ENCODE measurements at regions not wholly inside any gene's neighbourhood (a gene's known extent, or its start where the extent isn't known, plus 50 kb on each side); places are given as distances from the start of the nearest gene placed in this dataset.

- TF ChIP-seq POLR2A (IDR thresholded peaks at IDR 0.05) (no peak), CTCF (IDR thresholded peaks at IDR 0.05) (no peak), POLR2AphosphoS5 (IDR thresholded peaks at IDR 0.05) (no peak)
- no peaks in the 10 kb centered on the region for H3K4me1 ChIP-seq
- H3K4me3 ChIP-seq: no peak overlapping the region
- H3K27me3 ChIP-seq: no peaks in the 10 kb centered on the region
- no peak overlapping the region for H3K27ac ChIP-seq
- DNase-seq (ENCODE audit: low spot score in 2 of 2): no peak
- no peaks in the 10 kb centered on the region for H3K36me3 ChIP-seq
- intact Hi-C loops (cut with DNase I; ENCODE audit: low total_unique reads): no loop called here
- H3K9me3 ChIP-seq: no peaks in the 10 kb centered on the region
Measured at GRCh38 chr7:17134786-17135185, 163.7 kb upstream of the AHR start.

- Histone ChIP-seq H3K27me3 (no peaks in the 10 kb centered on the region), H3K36me3 (no peaks in the 10 kb centered on the region), H3K4me1 (no peaks in the 10 kb centered on the region), H3K9me3 (no peaks in the 10 kb centered on the region), H3K27ac (no peak overlapping the region), H3K4me3 (no peak overlapping the region)
- intact Hi-C loops (cut with DNase I; ENCODE audit: low total_unique reads): no loop called here
- TF ChIP-seq POLR2A (IDR thresholded peaks at IDR 0.05): no peak
- TF ChIP-seq CTCF (IDR thresholded peaks at IDR 0.05): no peak
- TF ChIP-seq POLR2AphosphoS5 (IDR thresholded peaks at IDR 0.05): no peak
- DNase-seq (ENCODE audit: low spot score in 2 of 2): no peak
Measured at GRCh38 chr7:17136126-17136525, 162.3 kb upstream of the AHR start.

GRCh38 chr7:17139081-17139480 lies 159.4 kb upstream of the AHR start:
- H3K36me3 ChIP-seq: no peaks in the 10 kb centered on the region
- H3K27me3 ChIP-seq: no peaks in the 10 kb centered on the region
- no peak for DNase-seq (ENCODE audit: low spot score in 2 of 2)
- TF ChIP-seq POLR2A (IDR thresholded peaks at IDR 0.05) (no peak), POLR2AphosphoS5 (IDR thresholded peaks at IDR 0.05) (no peak), CTCF (IDR thresholded peaks at IDR 0.05) (no peak)
- intact Hi-C loops (cut with DNase I; ENCODE audit: low total_unique reads): no loop called here
- no peaks in the 10 kb centered on the region for H3K9me3 ChIP-seq
- H3K4me1 ChIP-seq: peaks cover 0 to 3% of the 10 kb centered on the region in 2 donors
- H3K4me3 ChIP-seq: no peak overlapping the region
- no peak overlapping the region for H3K27ac ChIP-seq

- Histone ChIP-seq H3K27me3 (no peaks in the 10 kb centered on the region), H3K36me3 (no peaks in the 10 kb centered on the region), H3K27ac (no peak overlapping the region), H3K4me3 (no peak overlapping the region), H3K4me1 (peaks cover 0 to 5% of the 10 kb centered on the region in 2 donors), H3K9me3 (no peaks in the 10 kb centered on the region)
- no peak for TF ChIP-seq CTCF (IDR thresholded peaks at IDR 0.05)
- TF ChIP-seq POLR2AphosphoS5 (IDR thresholded peaks at IDR 0.05): no peak
- no peak for TF ChIP-seq POLR2A (IDR thresholded peaks at IDR 0.05)
- DNase-seq (ENCODE audit: low spot score in 2 of 2): no peak
- intact Hi-C loops (cut with DNase I; ENCODE audit: low total_unique reads): no loop called here
Measured at GRCh38 chr7:17140406-17140805, 158.0 kb upstream of the AHR start.

- H3K27ac ChIP-seq: peak overlapping the region; percentile 26 to 44
- DNase-seq (ENCODE audit: low spot score in 2 of 2): no peak
- no peaks in the 10 kb centered on the region for H3K9me3 ChIP-seq
- H3K4me3 ChIP-seq: peak overlapping the region in 2 of 3 donors; percentile 7 to 30
- intact Hi-C loops (cut with DNase I; ENCODE audit: low total_unique reads): no loop called here
- no peak for TF ChIP-seq CTCF (IDR thresholded peaks at IDR 0.05)
- no peak for TF ChIP-seq POLR2A (IDR thresholded peaks at IDR 0.05)
- H3K4me1 ChIP-seq: peaks cover 0 to 5% of the 10 kb centered on the region in 2 donors
- no peaks in the 10 kb centered on the region for H3K36me3 ChIP-seq
- no peaks in the 10 kb centered on the region for H3K27me3 ChIP-seq
Measured at GRCh38 chr7:17142831-17143541, 155.5 kb upstream of the AHR start.

Data from breast epithelium (tissue), 4 donors.